HCT116 (cell line): ENCODE measurements at regions not wholly inside any gene's neighbourhood (a gene's known extent, or its start where the extent isn't known, plus 50 kb on each side); places are given as distances from the start of the nearest gene placed in this dataset.

Experiments
- ATAC-seq: fragments of 200-7000 bp; cut with Tn5 transposase; 2 replicates; pipeline ENCODE4 v1.9.1; 2020; ENCODE audit warnings: mild to moderate bottlenecking, moderate library complexity
- BruUV-seq: library from RNA; stranded (reverse); fragments of 400-500 nt; replicated peaks from 2 replicates; lab custom pipeline; 2021; lab: Mats Ljungman, UMichigan
- CTCF ChIA-PET: fragments of 300-600 bp; sonication (Branson Sonifier 250); formaldehyde crosslinking; loops from one replicate; lab custom pipeline; 2021; ENCODE audit warnings: antibody characterized with exemption; lab: Charles Lee
- POLR2A ChIA-PET: fragments of 300-600, 350-600 bp; sonication (Branson Sonifier 250); formaldehyde crosslinking; loops from one replicate; lab custom pipeline; 2021; ENCODE audit warnings: antibody characterized with exemption; lab: Charles Lee
- RAD21 ChIA-PET, 2 experiments: fragments of 300-600 bp; sonication (Branson Sonifier 250); formaldehyde crosslinking; loops; one replicate each; lab custom pipeline; 2023; ENCODE audit warnings: low total read pairs in 2 of 2; ENCODE audit not compliant: uncharacterized antibody in 2 of 2, unreplicated experiment in 2 of 2, low non-redundant PET in 1 of 2; lab: Charles Lee
- DNase-seq: peaks from one replicate; pipeline ENCODE4 v3.0.0-alpha.2; 2010; ENCODE audit warnings: low read depth, low spot score
- H2AFZ ChIP-seq: fragments of 200-600 bp; shearing (Covaris generic), sonication (generic); 2 replicates; pipeline ENCODE4 v1.6.1; 2017; ENCODE audit warnings: low read depth, mixed run types, mixed read lengths, antibody characterized with exemption, low read length; ENCODE audit not compliant: poor library complexity, severe bottlenecking
- H3K27ac ChIP-seq: 2 replicates; pipeline ENCODE4 v1.5.1; 2012; ENCODE audit warnings: low read depth, low read length
- H3K27me3 ChIP-seq: fragments of 200-600 bp; sonication (generic); 2 replicates; pipeline ENCODE4 v1.6.1; 2016; ENCODE audit warnings: mixed run types, low read length, mixed read lengths; ENCODE audit not compliant: insufficient read depth
- H3K36me3 ChIP-seq, 2 experiments: fragments of 200-500 bp in 1 of 2; fragments of 200-600 bp in 1 of 2; sonication (Bioruptor generic) in 1 of 2; sonication (generic) in 1 of 2; 2 replicates each; pipeline versions ENCODE4 v1.5.1 to v1.6.1; 2014 to 2016; ENCODE audit warnings: low read length in 2 of 2, inconsistent platforms in 1 of 2, mixed read lengths in 1 of 2, mixed run types in 1 of 2; ENCODE audit not compliant: insufficient read depth in 2 of 2, control insufficient read depth in 1 of 2
- H3K4me1 ChIP-seq, 2 experiments: fragments of 200-600 bp in 1 of 2; sonication (generic) in 1 of 2; 2 replicates each; pipeline versions ENCODE4 v1.5.1 to v1.6.1; 2012 to 2017; ENCODE audit warnings: low read length in 2 of 2, inconsistent platforms in 1 of 2, mild to moderate bottlenecking in 1 of 2, mixed read lengths in 1 of 2, mixed run types in 1 of 2, moderate library complexity in 1 of 2; ENCODE audit not compliant: insufficient read depth in 2 of 2, control insufficient read depth in 1 of 2
- H3K4me2 ChIP-seq: fragments of 200-600 bp; sonication (generic); 2 replicates; pipeline ENCODE4 v1.6.1; 2017; ENCODE audit warnings: mixed run types, low read length, mixed read lengths
- H3K4me3 ChIP-seq, 2 experiments: fragments of 200-600 bp in 1 of 2; sonication (generic) in 1 of 2; replicated peaks in 1 of 2; 2 replicates each; pipeline ENCODE4 v1.5.1; 2011 to 2016; ENCODE audit warnings: low read length in 2 of 2, control low read depth in 1 of 2, low read depth in 1 of 2, mild to moderate bottlenecking in 1 of 2, mixed read lengths in 1 of 2, mixed run types in 1 of 2
- H3K79me2 ChIP-seq: fragments of 200-600 bp; sonication (generic); 2 replicates; pipeline ENCODE4 v1.6.1; 2017; ENCODE audit warnings: mild to moderate bottlenecking, mixed run types, low read length, moderate library complexity, mixed read lengths; ENCODE audit not compliant: insufficient read depth
- H3K9ac ChIP-seq: fragments of 200-600 bp; sonication (generic); 2 replicates; pipeline ENCODE4 v1.6.1; 2016; ENCODE audit warnings: low read length, mixed read lengths
- H3K9me2 ChIP-seq: fragments of 200-600 bp; sonication (generic), shearing (Covaris generic); 2 replicates; pipeline ENCODE4 v1.6.1; 2017; ENCODE audit warnings: mixed run types, mild to moderate bottlenecking, moderate library complexity; ENCODE audit not compliant: insufficient read depth
- H3K9me3 ChIP-seq, 2 experiments: fragments of 200-500 bp in 1 of 2; fragments of 200-600 bp in 1 of 2; sonication (Bioruptor generic) in 1 of 2; sonication (generic) in 1 of 2; 2 replicates each; pipeline ENCODE4 v1.6.1; 2014 to 2017; ENCODE audit warnings: low read length in 2 of 2, mixed read lengths in 2 of 2, inconsistent platforms in 1 of 2, low read depth in 1 of 2, mild to moderate bottlenecking in 1 of 2, mixed run types in 1 of 2, moderate library complexity in 1 of 2; ENCODE audit not compliant: control insufficient read depth in 1 of 2, insufficient read depth in 1 of 2
- H4K20me1 ChIP-seq: fragments of 200-600 bp; sonication (generic), shearing (Covaris generic); 2 replicates; pipeline ENCODE4 v1.6.1; 2017; ENCODE audit warnings: mixed run types, mild to moderate bottlenecking, moderate library complexity; ENCODE audit not compliant: insufficient read depth
- CBX3 ChIP-seq: IDR thresholded peaks from 2 replicates; pipeline ENCODE4 v1.6.1; 2012; ENCODE audit warnings: low read depth
- CEBPB ChIP-seq: IDR thresholded peaks from 2 replicates; pipeline ENCODE4 v1.6.1; 2012; ENCODE audit warnings: low read depth
- EZH2phosphoT487 ChIP-seq: fragments of 200-600 bp; IDR thresholded peaks from 2 replicates; pipeline ENCODE4 v1.6.1; 2018; ENCODE audit warnings: antibody characterized with exemption, borderline replicate concordance
- FOSL1 ChIP-seq: IDR thresholded peaks from 2 replicates; pipeline ENCODE4 v1.6.1; 2012; ENCODE audit warnings: low read depth
- POLR2A ChIP-seq: IDR thresholded peaks from 2 replicates; pipeline ENCODE4 v1.7.0; 2011; ENCODE audit warnings: borderline replicate concordance; ENCODE audit not compliant: insufficient read depth, insufficient read length; ENCODE audit errors: extremely low read depth
- POLR2AphosphoS5 ChIP-seq: IDR thresholded peaks from 2 replicates; pipeline ENCODE4 v1.6.1; 2011; ENCODE audit warnings: mild to moderate bottlenecking, low read depth, low read length, moderate library complexity
- SIN3A ChIP-seq: IDR thresholded peaks from 2 replicates; pipeline ENCODE4 v1.6.1; 2012; ENCODE audit warnings: low read depth
- SRF ChIP-seq: IDR thresholded peaks from 2 replicates; pipeline ENCODE4 v1.6.1; 2012; ENCODE audit warnings: low read depth
- YY1 ChIP-seq: IDR thresholded peaks from 2 replicates; pipeline ENCODE4 v1.6.1; 2011; ENCODE audit warnings: low read length, low read depth, moderate library complexity, mild to moderate bottlenecking; ENCODE audit not compliant: insufficient replicate concordance; ENCODE audit errors: extremely low read depth
- ZFX ChIP-seq: fragments of 450-650 bp; IDR thresholded peaks from 2 replicates; pipeline ENCODE4 v1.6.1; 2017
- ZNF274 ChIP-seq: fragments of 200-500 bp; sonication (Bioruptor generic); IDR thresholded peaks from 2 replicates; pipeline ENCODE4 v1.6.1; 2014; ENCODE audit warnings: mild to moderate bottlenecking, low read depth, low read length, inconsistent platforms
- intact Hi-C: fragments of 100-400 bp; cut with micrococcal nuclease; formaldehyde crosslinking; loops from 2 replicates; pipeline ENCODE4 v1.10.0; 2022
- TF ChIP-seq, protein P1 (sequence below), 3 experiments: fragments of 200-600 bp in 1 of 3; sonication (generic) in 1 of 3; IDR thresholded peaks in 2 of 3; conservative IDR thresholded peaks in 1 of 3; 2 replicates each; pipeline ENCODE4 v1.5.1; 2012 to 2017; ENCODE audit warnings: low read depth in 2 of 3, low read length in 2 of 3, antibody characterized with exemption in 1 of 3, borderline replicate concordance in 1 of 3, control low read depth in 1 of 3, mild to moderate bottlenecking in 1 of 3, mixed read lengths in 1 of 3, mixed run types in 1 of 3, moderate library complexity in 1 of 3; ENCODE audit not compliant: insufficient read depth in 1 of 3
- TF ChIP-seq, protein P2 (sequence below): IDR thresholded peaks from 2 replicates; pipeline ENCODE4 v1.6.1; 2012
- TF ChIP-seq, protein P3 (sequence below): IDR thresholded peaks from 2 replicates; pipeline ENCODE4 v1.6.1; 2011; ENCODE audit warnings: mild to moderate bottlenecking, low read length, moderate library complexity; ENCODE audit not compliant: insufficient replicate concordance; ENCODE audit errors: extremely low read depth

DNA sequence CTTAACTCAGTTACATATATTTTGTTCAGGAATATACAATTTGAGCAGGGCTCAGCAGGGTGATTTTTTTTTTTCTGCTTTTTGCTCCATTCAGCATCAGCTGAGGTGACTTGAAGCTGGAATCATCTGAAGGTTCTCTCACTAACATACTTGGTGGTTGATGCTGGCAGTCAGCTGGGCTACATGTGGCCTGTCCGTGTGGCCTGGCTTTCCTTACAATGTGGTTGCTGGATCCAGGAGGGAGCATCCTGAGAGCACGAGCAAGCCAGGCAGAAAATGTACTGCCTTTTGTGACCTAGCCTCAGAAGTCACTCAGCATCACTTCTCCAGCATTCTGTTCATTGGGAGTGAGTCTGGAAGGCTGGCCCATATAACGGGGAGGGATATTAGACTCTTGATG lies 151.6 kb upstream of the E2F8 start:
- H3K9me3 ChIP-seq: no peaks in the 10 kb centered on the region
- no peak overlapping the region for H3K27ac ChIP-seq
- no peaks in the 10 kb centered on the region for H3K79me2 ChIP-seq
- no peaks in the 10 kb centered on the region for H3K4me1 ChIP-seq
- H2AFZ ChIP-seq: no peak overlapping the region
- no peak overlapping the region for H3K9ac ChIP-seq
- ChIA-PET POLR2A (no interaction called here), RAD21 (no interaction called here), CTCF (no interaction called here)
- H4K20me1 ChIP-seq: no peaks in the 10 kb centered on the region
- no peak overlapping the region for H3K4me2 ChIP-seq
- H3K9me2 ChIP-seq: no peaks in the 10 kb centered on the region
- DNase-seq (no peak), ATAC-seq (no peak)
- no peak overlapping the region for H3K4me3 ChIP-seq
- BruUV-seq: no TSS peak
- TF ChIP-seq ZFX: no peak
- no peak for TF ChIP-seq EZH2phosphoT487
- TF ChIP-seq, protein P1, sequence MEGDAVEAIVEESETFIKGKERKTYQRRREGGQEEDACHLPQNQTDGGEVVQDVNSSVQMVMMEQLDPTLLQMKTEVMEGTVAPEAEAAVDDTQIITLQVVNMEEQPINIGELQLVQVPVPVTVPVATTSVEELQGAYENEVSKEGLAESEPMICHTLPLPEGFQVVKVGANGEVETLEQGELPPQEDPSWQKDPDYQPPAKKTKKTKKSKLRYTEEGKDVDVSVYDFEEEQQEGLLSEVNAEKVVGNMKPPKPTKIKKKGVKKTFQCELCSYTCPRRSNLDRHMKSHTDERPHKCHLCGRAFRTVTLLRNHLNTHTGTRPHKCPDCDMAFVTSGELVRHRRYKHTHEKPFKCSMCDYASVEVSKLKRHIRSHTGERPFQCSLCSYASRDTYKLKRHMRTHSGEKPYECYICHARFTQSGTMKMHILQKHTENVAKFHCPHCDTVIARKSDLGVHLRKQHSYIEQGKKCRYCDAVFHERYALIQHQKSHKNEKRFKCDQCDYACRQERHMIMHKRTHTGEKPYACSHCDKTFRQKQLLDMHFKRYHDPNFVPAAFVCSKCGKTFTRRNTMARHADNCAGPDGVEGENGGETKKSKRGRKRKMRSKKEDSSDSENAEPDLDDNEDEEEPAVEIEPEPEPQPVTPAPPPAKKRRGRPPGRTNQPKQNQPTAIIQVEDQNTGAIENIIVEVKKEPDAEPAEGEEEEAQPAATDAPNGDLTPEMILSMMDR (IDR thresholded peaks at IDR 0.05 in 2 of 3, conservative IDR thresholded peaks at IDR 0.05 in 1 of 3; ENCODE audit: borderline replicate concordance in 1 of 3, insufficient read depth in 1 of 3, low read depth in 2 of 3, low read length in 2 of 3): no peak
- peaks cover 27% of the 10 kb centered on the region for H3K27me3 ChIP-seq
- intact Hi-C loops: no loop called here
- H3K36me3 ChIP-seq: no peaks in the 10 kb centered on the region

DNA sequence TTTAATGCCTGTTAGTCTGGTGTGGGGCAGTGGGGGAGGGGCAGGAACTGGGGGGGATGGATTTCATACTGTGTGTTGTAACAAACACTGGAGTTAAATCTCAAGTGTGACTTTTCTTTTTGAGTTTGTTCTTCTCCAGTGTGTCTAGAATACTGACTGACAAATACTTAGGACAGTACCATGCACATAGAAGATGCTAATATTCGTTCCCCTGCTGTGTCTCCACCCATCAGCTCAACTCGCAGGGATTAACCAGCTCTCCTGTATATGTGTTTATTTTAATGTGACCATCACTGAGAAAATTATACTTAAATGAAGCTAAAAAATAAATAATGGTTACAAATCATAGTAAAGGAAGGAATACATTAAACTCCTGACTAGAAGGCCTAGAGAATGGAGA lies 150.9 kb upstream of the E2F8 start:
- H3K27me3 ChIP-seq: peaks cover 31% of the 10 kb centered on the region
- H3K27ac ChIP-seq: no peak overlapping the region
- no peak for ATAC-seq
- H3K4me3 ChIP-seq: no peak overlapping the region
- H3K4me2 ChIP-seq: no peak overlapping the region
- no peaks in the 10 kb centered on the region for H3K9me2 ChIP-seq
- DNase-seq: no peak
- no peaks in the 10 kb centered on the region for H3K79me2 ChIP-seq
- no peak overlapping the region for H3K9ac ChIP-seq
- CTCF ChIA-PET: no interaction called here
- H3K4me1 ChIP-seq: no peaks in the 10 kb centered on the region
- no peaks in the 10 kb centered on the region for H3K9me3 ChIP-seq
- RAD21 ChIA-PET: no interaction called here
- no peaks in the 10 kb centered on the region for H3K36me3 ChIP-seq
- POLR2A ChIA-PET: no interaction called here
- intact Hi-C loops: no loop called here
- no peaks in the 10 kb centered on the region for H4K20me1 ChIP-seq
- no TSS peak for BruUV-seq
- no peak overlapping the region for H2AFZ ChIP-seq
- TF ChIP-seq POLR2A (no peak), ZFX (no peak), CEBPB (no peak), POLR2AphosphoS5 (no peak), YY1 (no peak), SRF (no peak), ZNF274 (no peak), CBX3 (no peak), FOSL1 (no peak), EZH2phosphoT487 (no peak), SIN3A (no peak)
- TF ChIP-seq, protein P2, sequence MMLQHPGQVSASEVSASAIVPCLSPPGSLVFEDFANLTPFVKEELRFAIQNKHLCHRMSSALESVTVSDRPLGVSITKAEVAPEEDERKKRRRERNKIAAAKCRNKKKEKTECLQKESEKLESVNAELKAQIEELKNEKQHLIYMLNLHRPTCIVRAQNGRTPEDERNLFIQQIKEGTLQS: no peak
- TF ChIP-seq, protein P3, sequence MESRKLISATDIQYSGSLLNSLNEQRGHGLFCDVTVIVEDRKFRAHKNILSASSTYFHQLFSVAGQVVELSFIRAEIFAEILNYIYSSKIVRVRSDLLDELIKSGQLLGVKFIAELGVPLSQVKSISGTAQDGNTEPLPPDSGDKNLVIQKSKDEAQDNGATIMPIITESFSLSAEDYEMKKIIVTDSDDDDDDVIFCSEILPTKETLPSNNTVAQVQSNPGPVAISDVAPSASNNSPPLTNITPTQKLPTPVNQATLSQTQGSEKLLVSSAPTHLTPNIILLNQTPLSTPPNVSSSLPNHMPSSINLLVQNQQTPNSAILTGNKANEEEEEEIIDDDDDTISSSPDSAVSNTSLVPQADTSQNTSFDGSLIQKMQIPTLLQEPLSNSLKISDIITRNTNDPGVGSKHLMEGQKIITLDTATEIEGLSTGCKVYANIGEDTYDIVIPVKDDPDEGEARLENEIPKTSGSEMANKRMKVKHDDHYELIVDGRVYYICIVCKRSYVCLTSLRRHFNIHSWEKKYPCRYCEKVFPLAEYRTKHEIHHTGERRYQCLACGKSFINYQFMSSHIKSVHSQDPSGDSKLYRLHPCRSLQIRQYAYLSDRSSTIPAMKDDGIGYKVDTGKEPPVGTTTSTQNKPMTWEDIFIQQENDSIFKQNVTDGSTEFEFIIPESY: no peak
- TF ChIP-seq, protein P1 (IDR thresholded peaks at IDR 0.05 in 2 of 3, conservative IDR thresholded peaks at IDR 0.05 in 1 of 3; ENCODE audit: borderline replicate concordance in 1 of 3, insufficient read depth in 1 of 3, low read depth in 2 of 3, low read length in 2 of 3): no peak
